Caco-2 (cell line): ENCODE measurements at regions not wholly inside any gene's neighbourhood (a gene's known extent, or its start where the extent isn't known, plus 50 kb on each side); places are given as distances from the start of the nearest gene placed in this dataset.

Source experiments
- BruUV-seq: library from RNA; stranded (reverse); fragments of 400-500 nt; replicated peaks from 2 replicates; lab custom pipeline; 2021; lab: Mats Ljungman, UMichigan
- CTCF ChIA-PET: fragments of 300-600 bp; sonication (Branson Sonifier 250); formaldehyde crosslinking; loops from one replicate; lab custom pipeline; 2022; ENCODE audit warnings: antibody characterized with exemption; lab: Charles Lee
- POLR2A ChIA-PET: fragments of 300-600 bp; sonication (Branson Sonifier 250); formaldehyde crosslinking; loops from one replicate; lab custom pipeline; 2022; ENCODE audit warnings: antibody characterized with exemption; lab: Charles Lee
- DNase-seq, 2 experiments: peaks; one replicate each; pipeline versions ENCODE4 v3.0.0 to v3.0.0-alpha.2; 2020 to 2022
- H3K27me3 ChIP-seq: replicated peaks from 2 replicates; pipeline ENCODE4 v1.6.0; 2011; ENCODE audit warnings: low read length; ENCODE audit not compliant: control insufficient read depth, insufficient read depth
- H3K36me3 ChIP-seq: 2 replicates; pipeline ENCODE4 v1.5.1; 2011; ENCODE audit warnings: low read length; ENCODE audit not compliant: control insufficient read depth, insufficient read depth
- H3K4me1 ChIP-seq: fragments of 250-450 bp; sonication (Bioruptor Pico); 2 replicates; pipeline ENCODE4 v1.5.1; 2020; ENCODE audit warnings: mild to moderate bottlenecking
- H3K4me3 ChIP-seq: 2 replicates; pipeline ENCODE4 v1.5.1; 2011; ENCODE audit warnings: low read depth, mild to moderate bottlenecking, control low read depth, low read length
- H3K9me3 ChIP-seq: fragments of 250-450 bp; sonication (Bioruptor Pico); 2 replicates; pipeline ENCODE4 v1.5.1; 2020; ENCODE audit warnings: mild to moderate bottlenecking, moderate library complexity
- H3K27ac Mint-ChIP-seq: one replicate; pipeline ENCODE4 v1.8.0; 2022; ENCODE audit warnings: mixed read lengths; ENCODE audit not compliant: unreplicated experiment
- H3K27me3 Mint-ChIP-seq: one replicate; pipeline ENCODE4 v1.8.0; 2022; ENCODE audit warnings: mixed read lengths; ENCODE audit not compliant: insufficient read depth, unreplicated experiment
- H3K36me3 Mint-ChIP-seq: one replicate; pipeline ENCODE4 v1.8.0; 2022; ENCODE audit warnings: mild to moderate bottlenecking, mixed read lengths; ENCODE audit not compliant: insufficient read depth, unreplicated experiment
- H3K4me1 Mint-ChIP-seq: one replicate; pipeline ENCODE4 v1.8.0; 2022; ENCODE audit warnings: low read depth, mixed read lengths; ENCODE audit not compliant: unreplicated experiment
- H3K4me3 Mint-ChIP-seq: one replicate; pipeline ENCODE4 v1.8.0; 2022; ENCODE audit warnings: mild to moderate bottlenecking, moderate library complexity, mixed read lengths; ENCODE audit not compliant: unreplicated experiment
- H3K9me3 Mint-ChIP-seq: one replicate; pipeline ENCODE4 v1.8.0; 2022; ENCODE audit warnings: mixed read lengths; ENCODE audit not compliant: unreplicated experiment
- intact Hi-C: fragments of 100-400 bp; cut with micrococcal nuclease; formaldehyde crosslinking; loops from one replicate; pipeline ENCODE4 v1.10.0; 2022; ENCODE audit not compliant: unreplicated experiment
- TF ChIP-seq, protein P1 (sequence below), 2 experiments: fragments of 200-600 bp in 1 of 2; IDR thresholded peaks; 1 replicate in 1 of 2; 2 replicates in 1 of 2; pipeline versions ENCODE4 v1.5.1 to v1.8.0; 2011 to 2022; ENCODE audit warnings: antibody characterized with exemption in 1 of 2, control low read depth in 1 of 2, inconsistent platforms in 1 of 2, low read depth in 1 of 2, low read length in 1 of 2, mild to moderate bottlenecking in 1 of 2, moderate library complexity in 1 of 2; ENCODE audit not compliant: insufficient read depth in 1 of 2, severe bottlenecking in 1 of 2, unreplicated experiment in 1 of 2

DNA sequence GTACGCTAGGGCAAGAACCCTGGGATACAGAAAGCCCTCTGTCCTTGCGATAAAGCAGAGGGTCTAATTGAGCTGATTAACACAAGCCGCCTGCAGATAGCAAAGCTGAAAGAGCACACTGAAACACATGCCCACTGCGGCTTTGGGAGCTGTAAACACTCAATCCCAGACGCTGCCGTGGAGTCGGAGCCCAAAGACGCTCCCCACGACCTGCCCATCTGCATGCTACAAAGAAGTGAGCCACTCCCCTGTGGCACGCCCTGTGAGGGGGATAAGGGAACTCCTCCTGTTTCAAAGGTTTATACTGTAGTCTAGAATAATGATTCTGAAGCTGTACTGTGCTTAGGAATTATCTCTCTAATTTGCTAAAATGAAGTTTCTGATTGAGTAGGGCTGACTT, 985.6 kb upstream of the GHITM start:
- H3K36me3 Mint-ChIP-seq, result no peaks in the 10 kb centered on the region
- H3K27me3 Mint-ChIP-seq, result peaks cover 3% of the 10 kb centered on the region
- Histone ChIP-seq H3K36me3 (no peaks in the 10 kb centered on the region), H3K27me3 (no peaks in the 10 kb centered on the region), H3K9me3 (no peaks in the 10 kb centered on the region), H3K4me3 (no peak overlapping the region), H3K4me1 (no peaks in the 10 kb centered on the region)
- H3K27ac Mint-ChIP-seq, result no peak overlapping the region
- CTCF ChIA-PET, result no interaction called here
- POLR2A ChIA-PET, result no interaction called here
- H3K4me1 Mint-ChIP-seq, result no peaks in the 10 kb centered on the region
- H3K9me3 Mint-ChIP-seq, result no peaks in the 10 kb centered on the region
- DNase-seq, result no peak
- no TSS peak for BruUV-seq
- TF ChIP-seq, protein P1, sequence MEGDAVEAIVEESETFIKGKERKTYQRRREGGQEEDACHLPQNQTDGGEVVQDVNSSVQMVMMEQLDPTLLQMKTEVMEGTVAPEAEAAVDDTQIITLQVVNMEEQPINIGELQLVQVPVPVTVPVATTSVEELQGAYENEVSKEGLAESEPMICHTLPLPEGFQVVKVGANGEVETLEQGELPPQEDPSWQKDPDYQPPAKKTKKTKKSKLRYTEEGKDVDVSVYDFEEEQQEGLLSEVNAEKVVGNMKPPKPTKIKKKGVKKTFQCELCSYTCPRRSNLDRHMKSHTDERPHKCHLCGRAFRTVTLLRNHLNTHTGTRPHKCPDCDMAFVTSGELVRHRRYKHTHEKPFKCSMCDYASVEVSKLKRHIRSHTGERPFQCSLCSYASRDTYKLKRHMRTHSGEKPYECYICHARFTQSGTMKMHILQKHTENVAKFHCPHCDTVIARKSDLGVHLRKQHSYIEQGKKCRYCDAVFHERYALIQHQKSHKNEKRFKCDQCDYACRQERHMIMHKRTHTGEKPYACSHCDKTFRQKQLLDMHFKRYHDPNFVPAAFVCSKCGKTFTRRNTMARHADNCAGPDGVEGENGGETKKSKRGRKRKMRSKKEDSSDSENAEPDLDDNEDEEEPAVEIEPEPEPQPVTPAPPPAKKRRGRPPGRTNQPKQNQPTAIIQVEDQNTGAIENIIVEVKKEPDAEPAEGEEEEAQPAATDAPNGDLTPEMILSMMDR (IDR thresholded peaks at IDR 0.05; ENCODE audit: insufficient read depth in 1 of 2, low read depth in 1 of 2, low read length in 1 of 2, severe bottlenecking in 1 of 2, unreplicated experiment in 1 of 2), result no peak
- intact Hi-C loops, result no loop called here
- H3K4me3 Mint-ChIP-seq, result no peak overlapping the region

DNA sequence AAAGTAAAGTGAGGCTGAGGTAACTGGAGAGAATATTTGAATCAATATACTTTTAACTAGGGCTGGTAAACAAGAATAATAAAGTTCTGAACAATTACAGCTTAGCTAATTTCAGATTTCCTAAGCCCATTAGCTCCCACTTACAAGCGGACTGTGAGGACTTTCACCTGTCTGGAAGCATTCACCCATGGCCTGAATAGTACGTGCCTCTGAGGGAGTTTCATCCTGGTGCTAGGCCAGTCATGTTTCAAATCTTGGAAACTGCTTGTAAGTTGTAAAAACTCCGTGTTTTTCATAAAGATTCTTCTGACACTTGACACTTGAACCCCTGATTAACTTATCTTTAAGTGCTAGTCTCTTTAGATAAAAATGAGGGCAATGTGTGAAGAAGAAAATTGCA, 975.2 kb upstream of the GHITM start:
- no peaks in the 10 kb centered on the region for H3K36me3 ChIP-seq

DNA sequence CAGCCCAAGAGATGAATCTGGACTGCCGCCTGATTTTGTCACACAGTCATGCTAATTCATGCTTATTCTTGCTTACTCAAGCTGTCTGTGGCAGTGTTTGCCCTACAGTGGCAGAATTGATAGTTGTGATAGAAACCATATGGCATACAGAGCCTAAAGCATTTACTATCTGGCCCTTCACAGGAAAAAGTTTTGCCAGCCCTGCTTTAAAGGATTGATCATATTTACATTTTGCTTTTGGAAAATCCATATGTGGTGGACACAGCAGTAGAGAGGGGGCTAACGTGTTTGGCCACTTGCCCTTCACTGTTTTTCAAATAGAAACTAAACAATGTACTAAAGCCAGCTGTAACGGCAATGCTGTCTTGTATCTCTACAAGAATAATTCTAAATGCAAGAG, 974.0 kb upstream of the GHITM start:
- Histone ChIP-seq H3K36me3 (no peaks in the 10 kb centered on the region), H3K4me1 (no peaks in the 10 kb centered on the region), H3K27me3 (no peaks in the 10 kb centered on the region), H3K9me3 (no peaks in the 10 kb centered on the region), H3K4me3 (no peak overlapping the region)
- TF ChIP-seq, protein P1 (IDR thresholded peaks at IDR 0.05; ENCODE audit: insufficient read depth in 1 of 2, low read depth in 1 of 2, low read length in 1 of 2, severe bottlenecking in 1 of 2, unreplicated experiment in 1 of 2), result no peak
- POLR2A ChIA-PET, result no interaction called here
- H3K4me1 Mint-ChIP-seq, result no peaks in the 10 kb centered on the region
- H3K27me3 Mint-ChIP-seq, result peaks cover 5% of the 10 kb centered on the region
- no peak overlapping the region for H3K4me3 Mint-ChIP-seq
- CTCF ChIA-PET, result no interaction called here
- H3K9me3 Mint-ChIP-seq, result no peaks in the 10 kb centered on the region
- no peaks in the 10 kb centered on the region for H3K36me3 Mint-ChIP-seq
- intact Hi-C loops, result no loop called here
- BruUV-seq, result no TSS peak
- H3K27ac Mint-ChIP-seq, result no peak overlapping the region
- DNase-seq, result no peak

More for the DNA sequence above, 975.2 kb upstream of the GHITM start:
- Mint-ChIP-seq H3K4me3 (no peak overlapping the region), H3K27ac (no peak overlapping the region), H3K27me3 (peaks cover 5% of the 10 kb centered on the region), H3K36me3 (no peaks in the 10 kb centered on the region), H3K4me1 (no peaks in the 10 kb centered on the region), H3K9me3 (no peaks in the 10 kb centered on the region)
- Histone ChIP-seq H3K4me1 (no peaks in the 10 kb centered on the region), H3K27me3 (no peaks in the 10 kb centered on the region), H3K9me3 (no peaks in the 10 kb centered on the region), H3K4me3 (no peak overlapping the region)
- CTCF ChIA-PET, result no interaction called here
- no peak for DNase-seq
- POLR2A ChIA-PET, result no interaction called here
- TF ChIP-seq, protein P1 (IDR thresholded peaks at IDR 0.05; ENCODE audit: insufficient read depth in 1 of 2, low read depth in 1 of 2, low read length in 1 of 2, severe bottlenecking in 1 of 2, unreplicated experiment in 1 of 2), result no peak
- intact Hi-C loops, result no loop called here
- no TSS peak for BruUV-seq
